GM13976 (cell line): ENCODE measurements at regions not wholly inside any gene's neighbourhood (a gene's known extent, or its start where the extent isn't known, plus 50 kb on each side); places are given as distances from the start of the nearest gene placed in this dataset.

Source experiments
- DNase-seq: peaks from one replicate; pipeline ENCODE4 v3.0.0; 2012; ENCODE audit warnings: low spot score
- in situ Hi-C: fragments of 300-500 bp; cut with MboI; formaldehyde crosslinking; loops from one replicate; pipeline ENCODE4 v1.12.0; 2022; ENCODE audit warnings: low sequenced_read_pairs, mixed read lengths, inconsistent platforms; ENCODE audit not compliant: unreplicated experiment
- TF ChIP-seq, protein P1 (sequence below): IDR thresholded peaks from 2 replicates; pipeline ENCODE4 v1.5.1; 2012; ENCODE audit warnings: borderline replicate concordance, mild to moderate bottlenecking; ENCODE audit not compliant: insufficient read depth; ENCODE audit errors: extremely low read depth, missing control alignments, control extremely low read depth

DNA sequence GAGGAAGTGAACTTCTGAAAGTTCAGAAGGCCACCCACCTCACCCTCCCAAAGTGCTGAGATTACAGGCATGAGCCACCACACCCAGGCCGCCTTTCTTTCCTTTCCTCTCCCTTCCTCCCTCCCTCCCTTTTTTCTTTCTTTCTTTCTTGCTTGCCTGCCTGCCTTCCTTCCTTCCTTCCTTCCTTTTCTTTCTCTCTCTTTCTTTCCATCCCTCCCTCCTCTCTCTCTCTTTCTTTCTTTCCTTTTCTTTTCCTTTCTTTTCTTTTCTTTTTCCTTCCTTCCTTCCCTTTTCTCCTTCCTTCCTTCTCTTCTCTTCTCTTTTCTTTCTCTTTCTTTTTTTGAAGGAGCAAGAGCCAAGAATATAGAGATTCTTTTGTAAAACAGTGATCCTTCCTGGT is 208.3 kb upstream of the HMGA2 start:
- in situ Hi-C loops = loop anchor here (25.0 kb wide), 1 partner anchor 471 kb away; no protein-coding TSS in a partner anchor

GRCh38 chr12:65618588-65618987 is 205.7 kb upstream of the HMGA2 start:
- TF ChIP-seq, protein P1, sequence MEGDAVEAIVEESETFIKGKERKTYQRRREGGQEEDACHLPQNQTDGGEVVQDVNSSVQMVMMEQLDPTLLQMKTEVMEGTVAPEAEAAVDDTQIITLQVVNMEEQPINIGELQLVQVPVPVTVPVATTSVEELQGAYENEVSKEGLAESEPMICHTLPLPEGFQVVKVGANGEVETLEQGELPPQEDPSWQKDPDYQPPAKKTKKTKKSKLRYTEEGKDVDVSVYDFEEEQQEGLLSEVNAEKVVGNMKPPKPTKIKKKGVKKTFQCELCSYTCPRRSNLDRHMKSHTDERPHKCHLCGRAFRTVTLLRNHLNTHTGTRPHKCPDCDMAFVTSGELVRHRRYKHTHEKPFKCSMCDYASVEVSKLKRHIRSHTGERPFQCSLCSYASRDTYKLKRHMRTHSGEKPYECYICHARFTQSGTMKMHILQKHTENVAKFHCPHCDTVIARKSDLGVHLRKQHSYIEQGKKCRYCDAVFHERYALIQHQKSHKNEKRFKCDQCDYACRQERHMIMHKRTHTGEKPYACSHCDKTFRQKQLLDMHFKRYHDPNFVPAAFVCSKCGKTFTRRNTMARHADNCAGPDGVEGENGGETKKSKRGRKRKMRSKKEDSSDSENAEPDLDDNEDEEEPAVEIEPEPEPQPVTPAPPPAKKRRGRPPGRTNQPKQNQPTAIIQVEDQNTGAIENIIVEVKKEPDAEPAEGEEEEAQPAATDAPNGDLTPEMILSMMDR = no peak
- no peak for DNase-seq
- in situ Hi-C loops = loop anchor here (25.0 kb wide), 1 partner anchor 469 kb away; no protein-coding TSS in a partner anchor

More for the DNA sequence above, 208.3 kb upstream of the HMGA2 start:
- TF ChIP-seq, protein P1 = no peak
- no peak for DNase-seq

DNA sequence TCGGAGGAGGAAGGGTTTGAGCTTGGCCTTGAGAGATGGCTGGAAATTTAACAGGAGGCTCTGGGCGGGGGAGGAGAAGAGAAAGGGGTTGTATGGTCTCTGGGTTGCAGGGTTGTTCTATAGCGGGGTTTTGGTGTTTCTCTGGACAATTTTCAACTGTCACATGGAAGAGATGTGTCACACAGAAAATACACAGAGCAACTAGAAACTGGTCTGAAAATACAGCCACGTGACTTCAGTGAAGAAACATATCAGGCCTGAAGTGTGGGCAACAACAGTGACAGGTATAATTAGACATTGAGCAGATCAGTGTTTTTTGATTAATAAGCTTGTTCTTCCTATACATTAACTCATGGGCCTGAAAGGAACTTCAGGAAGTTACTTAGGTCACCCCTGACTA is 205.3 kb upstream of the HMGA2 start:
- TF ChIP-seq, protein P1 = no peak
- in situ Hi-C loops = loop anchor here (25.0 kb wide), 1 partner anchor 468 kb away; no protein-coding TSS in a partner anchor
- DNase-seq = no peak

DNA sequence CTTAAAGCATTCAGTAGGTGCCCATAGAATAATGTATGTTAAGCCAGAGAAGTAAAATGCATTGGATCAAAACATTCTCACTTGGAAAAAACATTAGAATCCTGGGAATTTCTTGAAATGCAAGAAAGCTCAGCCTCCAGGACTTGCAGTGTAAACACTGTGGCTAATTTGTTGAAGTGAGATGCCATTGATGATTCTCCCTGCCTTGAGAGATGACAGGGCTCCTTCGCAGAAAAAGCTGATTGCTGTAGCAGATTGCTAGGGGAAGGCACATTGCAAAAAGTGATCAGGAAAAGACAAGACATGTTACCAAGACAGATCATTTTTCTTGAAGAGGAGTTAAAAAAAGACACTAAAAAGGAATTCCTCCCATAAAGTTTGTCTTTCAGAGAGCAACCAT is 204.2 kb upstream of the HMGA2 start:
- TF ChIP-seq, protein P1 = no peak
- in situ Hi-C loops = loop anchor here (25.0 kb wide), 1 partner anchor 467 kb away; no protein-coding TSS in a partner anchor
- no peak for DNase-seq

GRCh38 chr12:65622056-65622455 is 202.2 kb upstream of the HMGA2 start:
- TF ChIP-seq, protein P1 = no peak
- in situ Hi-C loops = loop anchor here (25.0 kb wide), 1 partner anchor 465 kb away; no protein-coding TSS in a partner anchor
- DNase-seq = no peak

GRCh38 chr12:65623507-65623906 is 200.8 kb upstream of the HMGA2 start:
- in situ Hi-C loops = loop anchor here (25.0 kb wide), 1 partner anchor 464 kb away; no protein-coding TSS in a partner anchor
- TF ChIP-seq, protein P1 = no peak
- no peak for DNase-seq

- TF ChIP-seq, protein P1 = no peak
- no peak for DNase-seq
- in situ Hi-C loops = loop anchor here (25.0 kb wide), 1 partner anchor 463 kb away; no protein-coding TSS in a partner anchor
Observed at GRCh38 chr12:65624554-65625086, 199.7 kb upstream of the HMGA2 start.
